Central memory CD4-positive, alpha-beta T cell (primary cell): ENCODE measurements at regions not wholly inside any gene's neighbourhood (a gene's known extent, or its start where the extent isn't known, plus 50 kb on each side); places are given as distances from the start of the nearest gene placed in this dataset.

ENCODE experiments used
- DNase-seq: peaks from one replicate; pipeline ENCODE4 v3.0.0; 2022

GRCh38 chr10:113376428-113376827 lies 176.4 kb upstream of the HABP2 start:
- DNase-seq = no peak

GRCh38 chr10:113379091-113379490 lies 173.8 kb upstream of the HABP2 start:
- no peak for DNase-seq

GRCh38 chr10:113381416-113381815 lies 171.4 kb upstream of the HABP2 start:
- DNase-seq = no peak

GRCh38 chr10:113381981-113382509 lies 170.8 kb upstream of the HABP2 start:
- peak; percentile 26 for DNase-seq

- no peak for DNase-seq
Measured at GRCh38 chr10:113382691-113383090, 170.2 kb upstream of the HABP2 start.

- DNase-seq = no peak
Measured at GRCh38 chr10:113384181-113384580, 168.7 kb upstream of the HABP2 start.

GRCh38 chr10:113385021-113385999 lies 167.5 kb upstream of the HABP2 start:
- DNase-seq = peak; percentile 54

- DNase-seq = no peak
Measured at GRCh38 chr10:113386005-113386404, 166.8 kb upstream of the HABP2 start.

- no peak for DNase-seq
Measured at GRCh38 chr10:113389969-113390368, 162.9 kb upstream of the HABP2 start.

- no peak for DNase-seq
Measured at GRCh38 chr10:113390896-113391295, 162.0 kb upstream of the HABP2 start.

GRCh38 chr10:113397047-113397446 lies 155.8 kb upstream of the HABP2 start:
- DNase-seq = no peak

- DNase-seq = no peak
Measured at GRCh38 chr10:113399065-113399464, 153.8 kb upstream of the HABP2 start.

- no peak for DNase-seq
Measured at GRCh38 chr10:113402602-113403001, 150.3 kb upstream of the HABP2 start.

- no peak for DNase-seq
Measured at GRCh38 chr10:113407218-113407617, 145.6 kb upstream of the HABP2 start.

- DNase-seq = no peak
Measured at GRCh38 chr10:113409175-113409574, 143.7 kb upstream of the HABP2 start.

- no peak for DNase-seq
Measured at GRCh38 chr10:113410618-113411017, 142.2 kb upstream of the HABP2 start.

GRCh38 chr10:113411456-113411855 lies 141.4 kb upstream of the HABP2 start:
- no peak for DNase-seq

GRCh38 chr10:113412161-113412560 lies 140.7 kb upstream of the HABP2 start:
- DNase-seq = no peak

- DNase-seq = no peak
Measured at GRCh38 chr10:113414543-113414942, 138.3 kb upstream of the HABP2 start.

GRCh38 chr10:113415246-113415645 lies 137.6 kb upstream of the HABP2 start:
- no peak for DNase-seq

GRCh38 chr10:113420057-113420732 lies 132.7 kb upstream of the HABP2 start:
- DNase-seq = no peak

- no peak for DNase-seq
Measured at GRCh38 chr10:113420733-113421675, 131.8 kb upstream of the HABP2 start.

GRCh38 chr10:113422371-113422770 lies 130.5 kb upstream of the HABP2 start:
- no peak for DNase-seq
